Fibroblast of the conjunctiva (primary cell): ENCODE measurements at regions not wholly inside any gene's neighbourhood (a gene's known extent, or its start where the extent isn't known, plus 50 kb on each side); places are given as distances from the start of the nearest gene placed in this dataset.
"Not testable (repeated sequence)": the region's sequence is repeated elsewhere in the genome, so short reads cannot be mapped to it uniquely, and the experiment has no call there.

Source experiments
- DNase-seq: peaks from one replicate; pipeline ENCODE4 v3.0.0-alpha.2; 2010; ENCODE audit warnings: low read depth

GRCh38 chr2:84373391-84373790, 85.7 kb downstream of the SUCLG1 start:
- DNase-seq = no peak

GRCh38 chr2:84362541-84362940, 96.5 kb downstream of the SUCLG1 start:
- DNase-seq = no peak

GRCh38 chr2:84338069-84338468, 121.0 kb downstream of the SUCLG1 start:
- peak; percentile 65 for DNase-seq

GRCh38 chr2:84327645-84328249, 131.3 kb downstream of the SUCLG1 start:
- no peak for DNase-seq

- no peak for DNase-seq
These were observed 132.1 kb downstream of the SUCLG1 start for GRCh38 chr2:84326831-84327432.

GRCh38 chr2:84323890-84324289, 135.2 kb downstream of the SUCLG1 start:
- no peak for DNase-seq

GRCh38 chr2:84320940-84321339, 138.1 kb downstream of the SUCLG1 start:
- no peak for DNase-seq

- DNase-seq = no peak
These were observed 139.5 kb downstream of the SUCLG1 start for GRCh38 chr2:84319581-84319980.

GRCh38 chr2:84317135-84317534, 141.9 kb downstream of the SUCLG1 start:
- DNase-seq = no peak

GRCh38 chr2:84314901-84315330, 144.2 kb downstream of the SUCLG1 start:
- peak; percentile 61 for DNase-seq

GRCh38 chr2:84314250-84314649, 144.8 kb downstream of the SUCLG1 start:
- no peak for DNase-seq

- DNase-seq = no peak
These were observed 149.8 kb downstream of the SUCLG1 start for GRCh38 chr2:84309281-84309680.

GRCh38 chr2:84306361-84306760, 152.7 kb downstream of the SUCLG1 start:
- no peak for DNase-seq

- DNase-seq = peak; percentile 13
These were observed 156.3 kb downstream of the SUCLG1 start for GRCh38 chr2:84302513-84303412.

- no peak for DNase-seq
These were observed 157.4 kb downstream of the SUCLG1 start for GRCh38 chr2:84301717-84302116.

- DNase-seq = no peak
These were observed 158.4 kb downstream of the SUCLG1 start for GRCh38 chr2:84300696-84301029.

- DNase-seq = not testable (repeated sequence)
These were observed 158.9 kb downstream of the SUCLG1 start for GRCh38 chr2:84300001-84300695.

GRCh38 chr2:84299211-84299775, 159.8 kb downstream of the SUCLG1 start:
- DNase-seq = no peak

GRCh38 chr2:84297155-84297554, 161.9 kb downstream of the SUCLG1 start:
- no peak for DNase-seq

- no peak for DNase-seq
These were observed 165.2 kb downstream of the SUCLG1 start for GRCh38 chr2:84293791-84294380.

- no peak for DNase-seq
These were observed 166.5 kb downstream of the SUCLG1 start for GRCh38 chr2:84292545-84292944.

GRCh38 chr2:84290537-84290936, 168.5 kb downstream of the SUCLG1 start:
- DNase-seq = no peak
